ENCODE measurements at regions not wholly inside any gene's neighbourhood (a gene's known extent, or its start where the extent isn't known, plus 50 kb on each side); places are given as distances from the start of the nearest gene placed in this dataset.

DNA sequence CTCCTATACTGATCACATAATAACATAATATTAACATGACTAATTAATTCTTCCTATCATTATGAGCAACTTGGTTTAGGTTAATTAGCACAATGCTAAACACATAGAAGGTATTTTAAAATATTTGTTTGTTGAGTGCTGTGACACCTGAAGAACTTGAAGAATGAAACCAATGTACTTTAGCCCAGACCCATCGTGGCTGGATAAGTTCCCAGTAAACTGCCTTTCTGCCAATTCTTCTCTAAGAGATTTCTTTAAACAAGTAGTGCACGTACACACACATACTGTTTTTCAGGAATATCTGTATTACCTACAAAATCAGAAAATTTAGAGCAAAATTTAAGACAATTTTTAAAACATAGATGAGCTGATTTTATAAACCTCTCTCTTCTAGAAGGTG lies 207.4 kb upstream of the SSTR1 start:
- intact Hi-C loops (cut with micrococcal nuclease; ENCODE audit: unreplicated experiment): no loop called here
- H3K36me3 ChIP-seq (ENCODE audit: insufficient read depth, low read length): no peaks in the 10 kb centered on the region
- peaks cover 17% of the 10 kb centered on the region for H3K4me1 ChIP-seq (ENCODE audit: insufficient read depth, low read length, poor library complexity, severe bottlenecking)
- no TSS peak for BruUV-seq (replicated peaks)
- no peak overlapping the region for H3K27ac ChIP-seq (ENCODE audit: low read depth, low read length, poor library complexity, severe bottlenecking)
- no peak overlapping the region for H3K4me3 ChIP-seq (ENCODE audit: low read depth, low read length, poor library complexity, severe bottlenecking)
- H3K9me3 ChIP-seq (ENCODE audit: low read length): no peaks in the 10 kb centered on the region
- CTCF ChIA-PET (ENCODE audit: unreplicated experiment): no interaction called here
- no peaks in the 10 kb centered on the region for H3K79me2 ChIP-seq (ENCODE audit: insufficient read depth, low read depth, low read length)
- no peak overlapping the region for H3K4me2 ChIP-seq (ENCODE audit: low read length)
- H2AFZ ChIP-seq (ENCODE audit: low read length): peak overlapping the region; percentile 39; the same call in 1 of the 2 replicates
- TF ChIP-seq EZH2phosphoT487 (IDR thresholded peaks at IDR 0.05; ENCODE audit: borderline replicate concordance, low read depth, low read length): no peak
- TF ChIP-seq, protein P1, sequence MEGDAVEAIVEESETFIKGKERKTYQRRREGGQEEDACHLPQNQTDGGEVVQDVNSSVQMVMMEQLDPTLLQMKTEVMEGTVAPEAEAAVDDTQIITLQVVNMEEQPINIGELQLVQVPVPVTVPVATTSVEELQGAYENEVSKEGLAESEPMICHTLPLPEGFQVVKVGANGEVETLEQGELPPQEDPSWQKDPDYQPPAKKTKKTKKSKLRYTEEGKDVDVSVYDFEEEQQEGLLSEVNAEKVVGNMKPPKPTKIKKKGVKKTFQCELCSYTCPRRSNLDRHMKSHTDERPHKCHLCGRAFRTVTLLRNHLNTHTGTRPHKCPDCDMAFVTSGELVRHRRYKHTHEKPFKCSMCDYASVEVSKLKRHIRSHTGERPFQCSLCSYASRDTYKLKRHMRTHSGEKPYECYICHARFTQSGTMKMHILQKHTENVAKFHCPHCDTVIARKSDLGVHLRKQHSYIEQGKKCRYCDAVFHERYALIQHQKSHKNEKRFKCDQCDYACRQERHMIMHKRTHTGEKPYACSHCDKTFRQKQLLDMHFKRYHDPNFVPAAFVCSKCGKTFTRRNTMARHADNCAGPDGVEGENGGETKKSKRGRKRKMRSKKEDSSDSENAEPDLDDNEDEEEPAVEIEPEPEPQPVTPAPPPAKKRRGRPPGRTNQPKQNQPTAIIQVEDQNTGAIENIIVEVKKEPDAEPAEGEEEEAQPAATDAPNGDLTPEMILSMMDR (conservative IDR thresholded peaks at IDR 0.05; ENCODE audit: low read length): no peak
- POLR2A ChIA-PET: interaction anchor here (0.6 to 1.1 kb wide), 5 partner anchors 9 to 167 kb away, joined by 3 to 4 read pairs (median 4); no protein-coding TSS in a partner anchor
- no peaks in the 10 kb centered on the region for H3K9me2 ChIP-seq (ENCODE audit: insufficient read depth, low read length)
- no peak for DNase-seq (ENCODE audit: low spot score)
- H4K20me1 ChIP-seq (ENCODE audit: insufficient read depth, low read length): no peaks in the 10 kb centered on the region

GRCh38 chr14:38001501-38001900 lies 206.2 kb upstream of the SSTR1 start:
- POLR2A ChIA-PET: interaction anchor here (0.7 kb wide), 1 partner anchor 88 kb away, joined by 3 read pairs; no protein-coding TSS in a partner anchor
- intact Hi-C loops (cut with micrococcal nuclease; ENCODE audit: unreplicated experiment): no loop called here
- no peak overlapping the region for H3K27ac ChIP-seq (ENCODE audit: low read depth, low read length, poor library complexity, severe bottlenecking)
- no peaks in the 10 kb centered on the region for H3K79me2 ChIP-seq (ENCODE audit: insufficient read depth, low read depth, low read length)
- peak overlapping the region; percentile 21; the same call in 1 of the 2 replicates for H2AFZ ChIP-seq (ENCODE audit: low read length)
- H3K4me2 ChIP-seq (ENCODE audit: low read length): no peak overlapping the region
- H3K9me2 ChIP-seq (ENCODE audit: insufficient read depth, low read length): no peaks in the 10 kb centered on the region
- no peak overlapping the region for H3K4me3 ChIP-seq (ENCODE audit: low read depth, low read length, poor library complexity, severe bottlenecking)
- no peak for DNase-seq (ENCODE audit: low spot score)
- TF ChIP-seq, protein P1 (conservative IDR thresholded peaks at IDR 0.05; ENCODE audit: low read length): no peak
- no peak for TF ChIP-seq EZH2phosphoT487 (IDR thresholded peaks at IDR 0.05; ENCODE audit: borderline replicate concordance, low read depth, low read length)
- BruUV-seq (replicated peaks): no TSS peak
- H3K36me3 ChIP-seq (ENCODE audit: insufficient read depth, low read length): no peaks in the 10 kb centered on the region
- no peaks in the 10 kb centered on the region for H3K9me3 ChIP-seq (ENCODE audit: low read length)
- CTCF ChIA-PET (ENCODE audit: unreplicated experiment): no interaction called here
- peaks cover 21% of the 10 kb centered on the region for H3K4me1 ChIP-seq (ENCODE audit: insufficient read depth, low read length, poor library complexity, severe bottlenecking)
- no peaks in the 10 kb centered on the region for H4K20me1 ChIP-seq (ENCODE audit: insufficient read depth, low read length)

GRCh38 chr14:38003746-38004609 lies 203.7 kb upstream of the SSTR1 start:
- Histone ChIP-seq H3K9me3 (ENCODE audit: low read length) (no peaks in the 10 kb centered on the region), H3K9me2 (ENCODE audit: insufficient read depth, low read length) (no peaks in the 10 kb centered on the region), H3K4me2 (ENCODE audit: low read length) (peak overlapping the region; percentile 40), H3K4me3 (ENCODE audit: low read depth, low read length, poor library complexity, severe bottlenecking) (no peak overlapping the region), H4K20me1 (ENCODE audit: insufficient read depth, low read length) (no peaks in the 10 kb centered on the region), H3K79me2 (ENCODE audit: insufficient read depth, low read depth, low read length) (no peaks in the 10 kb centered on the region), H3K4me1 (ENCODE audit: insufficient read depth, low read length, poor library complexity, severe bottlenecking) (peaks cover 21% of the 10 kb centered on the region), H3K36me3 (ENCODE audit: insufficient read depth, low read length) (no peaks in the 10 kb centered on the region), H3K27ac (ENCODE audit: low read depth, low read length, poor library complexity, severe bottlenecking) (peak overlapping the region; percentile 46), H2AFZ (ENCODE audit: low read length) (peak overlapping the region; percentile 31; the same call in 1 of the 2 replicates)
- TF ChIP-seq, protein P1 (conservative IDR thresholded peaks at IDR 0.05; ENCODE audit: low read length): no peak
- TF ChIP-seq EZH2phosphoT487 (IDR thresholded peaks at IDR 0.05; ENCODE audit: borderline replicate concordance, low read depth, low read length): no peak
- POLR2A ChIA-PET: interaction anchor here (0.9 to 1.6 kb wide), 2 partner anchors 10 to 135 kb away, joined by 4 to 5 read pairs; no protein-coding TSS in a partner anchor
- no TSS peak for BruUV-seq (replicated peaks)
- CTCF ChIA-PET (ENCODE audit: unreplicated experiment): no interaction called here
- intact Hi-C loops (cut with micrococcal nuclease; ENCODE audit: unreplicated experiment): no loop called here
- no peak for DNase-seq (ENCODE audit: low spot score)
